NAMALWA (cell line): ENCODE measurements at regions not wholly inside any gene's neighbourhood (a gene's known extent, or its start where the extent isn't known, plus 50 kb on each side); places are given as distances from the start of the nearest gene placed in this dataset.

Source experiments
- DNase-seq: peaks from one replicate; pipeline ENCODE4 v3.0.0-alpha.2; 2015; ENCODE audit warnings: low spot score

- no peak for DNase-seq
Measured at GRCh38 chr2:139293992-139294548, 513.9 kb upstream of the NXPH2 start.

- DNase-seq = no peak
Measured at GRCh38 chr2:139281124-139281523, 500.9 kb upstream of the NXPH2 start.

- no peak for DNase-seq
Measured at GRCh38 chr2:139271879-139272278, 491.7 kb upstream of the NXPH2 start.

- DNase-seq = no peak
Measured at GRCh38 chr2:139271149-139271548, 491.0 kb upstream of the NXPH2 start.

- DNase-seq = no peak
Measured at GRCh38 chr2:139260052-139260430, 479.9 kb upstream of the NXPH2 start.

GRCh38 chr2:139259422-139260051 lies 479.3 kb upstream of the NXPH2 start:
- DNase-seq = no peak

- no peak for DNase-seq
Measured at GRCh38 chr2:139241286-139241685, 461.1 kb upstream of the NXPH2 start.

GRCh38 chr2:139237023-139237422 lies 456.8 kb upstream of the NXPH2 start:
- no peak for DNase-seq

GRCh38 chr2:139230881-139231280 lies 450.7 kb upstream of the NXPH2 start:
- no peak for DNase-seq

- DNase-seq = no peak
Measured at GRCh38 chr2:139228276-139228675, 448.1 kb upstream of the NXPH2 start.

GRCh38 chr2:139225961-139226360 lies 445.8 kb upstream of the NXPH2 start:
- DNase-seq = no peak

GRCh38 chr2:139218181-139218580 lies 438.0 kb upstream of the NXPH2 start:
- no peak for DNase-seq

GRCh38 chr2:139217641-139218040 lies 437.5 kb upstream of the NXPH2 start:
- DNase-seq = peak; percentile 4

- DNase-seq = no peak
Measured at GRCh38 chr2:139216435-139216834, 436.2 kb upstream of the NXPH2 start.

GRCh38 chr2:139214801-139215200 lies 434.6 kb upstream of the NXPH2 start:
- DNase-seq = no peak

- DNase-seq = no peak
Measured at GRCh38 chr2:139209586-139209985, 429.4 kb upstream of the NXPH2 start.

- DNase-seq = no peak
Measured at GRCh38 chr2:139201516-139201915, 421.3 kb upstream of the NXPH2 start.

GRCh38 chr2:139196754-139197153 lies 416.6 kb upstream of the NXPH2 start:
- peak; percentile 3 for DNase-seq

GRCh38 chr2:139194546-139194945 lies 414.4 kb upstream of the NXPH2 start:
- DNase-seq = no peak

- no peak for DNase-seq
Measured at GRCh38 chr2:139177041-139177440, 396.9 kb upstream of the NXPH2 start.

GRCh38 chr2:139175510-139175909 lies 395.3 kb upstream of the NXPH2 start:
- DNase-seq = no peak

GRCh38 chr2:139170406-139170805 lies 390.2 kb upstream of the NXPH2 start:
- no peak for DNase-seq

GRCh38 chr2:139165601-139166000 lies 385.4 kb upstream of the NXPH2 start:
- DNase-seq = no peak

GRCh38 chr2:139165041-139165440 lies 384.9 kb upstream of the NXPH2 start:
- no peak for DNase-seq
